T follicular helper cell (primary cell): ENCODE measurements at regions not wholly inside any gene's neighbourhood (a gene's known extent, or its start where the extent isn't known, plus 50 kb on each side); places are given as distances from the start of the nearest gene placed in this dataset.
"Not testable (repeated sequence)": the region's sequence is repeated elsewhere in the genome, so short reads cannot be mapped to it uniquely, and the experiment has no call there.

Source experiments
- DNase-seq: peaks from one replicate; pipeline ENCODE4 v3.0.0-alpha.2; 2020; ENCODE audit warnings: low read depth

DNA sequence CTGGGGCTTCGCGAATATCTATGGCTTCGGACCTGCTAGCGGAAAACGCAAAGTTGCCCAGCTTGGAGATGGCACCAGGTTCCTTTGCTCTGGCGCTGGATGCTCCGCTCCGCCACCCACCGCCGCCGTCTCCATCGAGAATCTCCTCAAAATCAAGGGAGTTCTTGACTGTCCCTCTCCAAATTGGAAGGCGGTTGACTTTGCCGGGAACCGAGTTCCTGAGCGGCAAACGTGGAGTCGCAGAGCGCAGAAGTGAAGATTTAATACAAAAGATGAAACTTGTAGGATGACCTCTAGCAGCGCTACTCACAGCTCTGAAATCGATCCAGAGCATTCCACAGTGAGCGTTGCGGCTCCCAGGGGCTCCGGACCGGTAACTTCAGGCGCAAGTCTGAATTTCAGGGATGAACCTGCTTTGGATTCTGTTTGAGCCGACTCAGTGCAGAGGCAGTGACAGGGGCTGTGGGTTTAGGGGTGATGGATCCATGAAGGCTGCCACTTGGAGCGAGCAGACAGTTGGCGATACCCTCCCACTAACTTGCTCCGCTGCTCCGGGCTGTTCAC is 1641.5 kb upstream of the C9orf72 start:
- DNase-seq = no peak

DNA sequence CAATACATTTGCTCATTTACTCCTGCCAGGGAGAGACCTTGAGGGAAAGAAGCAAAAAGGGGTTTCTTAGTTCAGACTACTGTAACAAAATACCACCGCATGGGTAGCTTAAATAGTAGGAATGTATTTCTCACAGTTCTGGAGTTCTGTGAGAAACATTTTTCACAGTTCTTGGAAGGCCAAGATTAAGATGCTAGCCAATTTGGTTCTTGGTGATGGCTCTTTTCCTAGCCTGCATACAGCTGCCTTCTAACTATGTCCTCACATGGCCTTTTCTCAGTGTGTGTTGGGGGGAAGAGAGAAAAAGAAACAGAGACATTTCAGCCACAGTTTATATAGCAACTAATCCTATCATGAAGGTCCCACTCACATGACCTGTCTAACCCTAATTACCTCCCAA is 1644.7 kb upstream of the C9orf72 start:
- no peak for DNase-seq

DNA sequence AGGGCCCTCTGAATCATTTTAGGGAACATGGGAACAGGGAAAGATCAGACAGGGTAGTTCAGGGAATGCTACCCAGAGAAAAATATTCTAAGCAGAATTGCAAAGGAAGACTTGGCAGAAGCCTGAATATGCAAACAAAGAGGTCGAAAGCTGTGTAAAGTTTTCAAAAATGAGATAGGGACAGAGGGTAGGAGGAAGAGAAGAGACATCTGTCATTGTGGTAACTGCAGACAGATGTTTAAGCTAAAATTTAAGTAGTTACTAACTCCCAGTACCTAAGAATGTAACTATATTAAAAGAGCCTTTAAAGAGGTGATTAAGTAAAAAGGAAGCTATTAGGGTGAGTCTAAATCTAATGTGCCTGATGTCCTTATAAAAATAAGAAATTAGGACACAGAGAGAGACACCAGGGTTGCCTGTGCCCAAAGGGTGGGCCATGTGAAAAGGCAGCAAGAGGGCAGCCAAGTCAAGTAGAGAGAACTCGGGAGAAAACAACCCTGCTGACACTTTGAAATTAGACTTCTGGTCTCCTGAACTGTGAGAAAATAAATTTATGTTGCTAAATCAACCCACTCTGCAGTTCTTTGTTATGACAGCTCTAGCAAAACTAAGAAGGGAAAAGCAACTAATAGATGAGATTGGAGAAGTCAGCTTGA is 1647.4 kb upstream of the C9orf72 start:
- DNase-seq = no peak

- DNase-seq = no peak
Measured at GRCh38 chr9:29228558-29228957, 1655.3 kb upstream of the C9orf72 start.

- DNase-seq = no peak
Measured at GRCh38 chr9:29230931-29231330, 1657.7 kb upstream of the C9orf72 start.

DNA sequence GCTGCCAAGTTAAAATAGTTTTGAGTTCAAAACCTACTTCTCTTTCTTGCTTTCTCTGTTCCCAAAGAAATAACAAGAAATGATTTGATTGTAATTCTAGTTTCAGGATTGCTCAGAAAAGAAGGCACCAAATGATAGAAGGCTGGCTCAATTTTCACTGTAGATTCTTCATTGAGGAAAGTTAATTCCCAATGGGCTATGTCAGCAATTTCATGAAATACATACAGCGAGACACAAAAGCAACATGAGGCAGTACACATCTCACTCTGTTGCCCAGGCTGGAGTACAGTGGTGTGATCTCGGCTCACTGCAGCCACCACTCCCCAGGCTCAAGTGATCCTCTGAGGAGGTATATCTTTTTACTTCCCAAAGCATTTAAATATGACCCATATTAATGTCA is 1659.9 kb upstream of the C9orf72 start:
- DNase-seq = no peak

DNA sequence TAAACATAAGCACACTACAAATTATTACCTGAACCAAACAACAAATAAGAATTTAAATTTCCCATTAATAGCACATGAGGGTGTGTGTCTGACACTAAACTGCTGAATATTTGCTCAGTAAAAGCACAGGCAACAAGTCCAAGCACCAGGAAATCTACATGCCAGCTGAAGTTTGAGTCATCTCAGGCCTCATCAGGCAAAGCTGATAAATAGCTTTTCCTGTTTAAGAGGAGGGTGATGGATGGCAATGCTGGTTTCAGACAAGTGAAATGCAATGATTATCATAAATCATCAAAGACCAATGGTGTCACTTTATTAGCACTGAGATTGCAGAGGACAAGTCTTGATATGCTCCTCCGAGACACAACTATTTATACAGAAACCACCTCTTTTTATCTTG is 1668.0 kb upstream of the C9orf72 start:
- no peak for DNase-seq

- no peak for DNase-seq
Measured at GRCh38 chr9:29245351-29245750, 1672.1 kb upstream of the C9orf72 start.

GRCh38 chr9:29270400-29270799 is 1697.1 kb upstream of the C9orf72 start:
- DNase-seq = not testable (repeated sequence)

DNA sequence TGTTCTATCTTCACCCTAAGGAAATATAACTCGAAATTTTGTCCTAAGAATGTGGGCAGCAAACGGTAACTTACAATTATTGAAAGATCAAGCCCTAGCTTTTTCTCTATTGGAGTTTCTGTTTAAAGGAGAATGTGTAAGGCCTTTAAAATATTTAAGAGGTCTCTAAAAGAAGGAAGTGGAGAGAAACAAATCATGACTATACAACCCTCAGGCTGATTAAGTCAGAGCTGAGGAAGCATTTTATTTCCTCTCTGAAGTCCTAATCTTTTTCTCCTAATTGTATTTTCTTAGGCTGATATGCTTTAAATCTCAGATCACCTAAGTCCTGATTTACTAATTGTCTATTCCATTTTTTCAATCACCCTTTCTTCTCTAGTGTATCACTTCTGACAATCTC is 1708.8 kb upstream of the C9orf72 start:
- DNase-seq = no peak

DNA sequence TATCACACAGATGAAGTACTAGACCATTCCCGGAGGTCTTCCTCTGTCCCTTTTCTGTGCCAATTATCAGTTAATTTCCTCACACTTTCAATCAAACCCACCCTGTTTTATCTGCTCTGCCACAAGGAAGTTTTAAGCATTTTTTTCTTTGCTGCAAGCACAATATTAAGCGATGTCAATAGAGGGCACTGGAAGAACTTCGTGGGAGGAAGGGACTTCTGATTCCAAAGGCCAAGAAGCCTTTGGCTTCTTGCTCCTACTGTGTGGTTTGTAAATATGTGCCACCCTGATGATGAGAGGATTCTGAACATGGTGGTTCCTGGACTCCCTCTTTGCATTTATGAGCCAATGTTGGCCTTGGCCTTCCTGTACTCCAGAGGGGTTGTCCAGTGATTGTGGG is 1712.5 kb upstream of the C9orf72 start:
- no peak for DNase-seq

DNA sequence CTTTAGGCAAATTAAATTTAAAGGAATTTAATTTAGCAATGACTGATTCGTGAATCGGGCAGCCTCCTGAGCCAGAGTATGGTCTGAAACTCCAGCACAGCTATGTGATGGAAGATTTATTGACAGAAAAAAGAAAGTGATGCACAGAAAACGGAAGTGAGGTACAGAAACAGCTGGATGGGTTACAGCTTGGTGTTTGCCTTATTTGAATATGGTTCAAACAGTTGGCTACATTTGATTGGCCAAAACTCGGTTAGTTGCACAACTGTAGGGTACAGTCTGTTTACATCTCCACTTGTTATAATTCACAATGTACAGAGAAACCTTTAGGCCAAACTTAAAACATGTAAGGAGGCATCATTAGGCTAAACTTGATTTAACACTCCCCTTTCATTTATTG is 1716.1 kb upstream of the C9orf72 start:
- no peak for DNase-seq

GRCh38 chr9:29290516-29290915 is 1717.2 kb upstream of the C9orf72 start:
- DNase-seq = no peak

DNA sequence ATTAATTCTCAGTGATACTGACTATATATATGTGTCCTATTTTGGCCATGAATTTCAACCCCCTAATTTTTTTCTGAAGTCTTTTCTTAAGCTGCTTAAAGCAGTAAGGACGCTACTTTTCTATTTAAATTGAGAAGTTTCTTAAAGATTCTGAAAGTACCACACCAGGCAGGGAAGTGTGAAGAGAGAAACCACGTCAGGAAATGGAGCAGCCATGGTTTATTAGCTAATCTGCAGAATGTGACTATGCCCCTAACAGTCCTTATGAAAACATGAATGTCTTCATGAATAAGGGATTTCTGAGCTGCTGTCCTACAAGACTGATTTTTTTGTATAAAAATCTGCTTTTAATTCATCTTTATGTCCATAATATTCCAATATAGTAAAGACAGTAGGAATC is 1724.3 kb upstream of the C9orf72 start:
- no peak for DNase-seq

GRCh38 chr9:29311221-29311620 is 1737.9 kb upstream of the C9orf72 start:
- no peak for DNase-seq

DNA sequence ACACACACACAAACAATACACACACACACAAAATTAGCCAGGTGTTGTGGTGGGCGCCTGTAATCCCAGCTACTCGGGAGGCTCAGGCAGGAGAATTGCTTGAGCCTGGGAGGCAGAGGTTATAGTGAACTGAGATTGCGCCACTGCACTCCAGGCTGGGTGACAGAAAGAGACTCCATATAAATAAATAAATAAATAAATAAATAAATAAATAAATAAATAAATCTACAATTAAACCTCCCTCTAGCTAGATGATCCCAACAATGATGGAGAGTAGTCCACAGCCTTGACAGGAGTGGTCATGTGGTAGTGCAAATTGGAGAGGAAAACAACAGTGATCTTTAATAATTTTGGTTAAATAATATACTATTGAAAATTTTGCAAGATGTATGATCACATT is 1739.0 kb upstream of the C9orf72 start:
- no peak for DNase-seq

DNA sequence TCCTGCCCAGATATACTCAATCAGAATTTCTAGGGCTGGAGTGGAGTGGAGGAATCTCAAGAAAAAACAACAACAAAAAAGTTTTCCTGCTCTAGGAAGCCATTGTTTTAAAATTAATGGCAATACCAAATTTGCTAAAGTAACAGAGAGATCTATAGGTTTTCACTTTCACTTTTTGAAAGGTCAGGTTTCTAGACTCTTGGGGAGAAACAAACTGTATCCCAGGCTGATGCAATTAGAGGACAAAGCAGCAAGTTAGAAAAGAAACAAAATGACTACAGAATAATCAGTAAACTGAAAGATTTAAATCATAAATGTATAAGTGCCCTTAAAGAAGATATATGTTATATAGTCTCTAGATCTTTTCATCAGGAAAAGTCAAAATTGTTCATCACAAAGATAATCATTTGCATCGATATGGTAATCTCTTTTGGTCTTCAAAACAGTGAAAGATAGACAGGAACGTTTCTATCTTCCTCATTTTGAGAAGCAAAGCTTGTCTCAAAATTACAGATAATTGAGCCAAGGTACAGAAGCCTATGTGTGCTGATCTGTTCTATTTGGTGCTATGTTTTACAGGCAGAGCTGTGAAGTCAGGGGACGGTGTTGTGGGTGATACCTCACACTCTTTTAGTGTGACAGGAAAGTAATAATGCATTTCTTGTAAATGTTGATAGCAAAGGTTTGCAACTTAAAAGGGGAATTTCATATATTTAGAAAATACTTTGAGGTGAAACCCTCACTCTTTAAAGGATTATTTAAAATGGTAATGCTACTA is 1746.6 kb upstream of the C9orf72 start:
- no peak for DNase-seq

DNA sequence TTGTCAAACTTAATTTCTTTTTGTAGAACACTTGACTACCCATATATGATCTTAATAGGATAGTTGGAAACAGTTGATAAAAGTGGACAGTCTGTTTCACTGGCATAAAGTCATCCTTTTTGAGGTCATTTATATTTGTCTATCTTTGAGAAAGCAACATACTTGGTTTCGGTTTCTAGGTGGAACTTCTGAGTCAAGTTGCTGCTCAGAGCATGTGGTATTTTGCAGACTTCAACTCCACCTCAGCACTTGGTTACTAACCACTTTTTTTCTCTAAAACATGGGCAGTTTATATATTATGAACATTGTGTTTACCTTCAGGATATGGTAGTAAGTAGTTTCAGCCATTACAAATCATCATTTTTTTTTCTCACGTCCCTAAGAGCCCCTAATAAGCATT is 1749.0 kb upstream of the C9orf72 start:
- no peak for DNase-seq

DNA sequence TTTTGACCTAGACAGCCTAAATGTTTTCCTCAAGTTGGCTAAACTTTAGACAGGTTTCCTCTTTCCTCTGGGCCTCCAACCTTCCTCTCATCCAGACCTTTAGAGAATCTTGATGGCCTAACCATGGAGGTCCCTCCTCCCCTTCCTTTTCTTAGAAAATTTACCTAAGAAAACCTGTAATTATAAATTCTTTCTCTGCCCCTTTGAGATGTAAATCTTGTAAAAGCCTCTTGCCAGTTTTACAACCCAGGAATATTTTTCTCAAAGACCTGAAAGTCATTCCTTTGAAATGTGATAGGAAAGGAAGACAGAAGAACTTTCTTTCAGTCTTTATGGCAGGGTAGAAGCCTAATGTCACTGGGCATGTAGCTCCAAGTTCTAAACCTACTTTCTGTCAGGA is 1752.6 kb upstream of the C9orf72 start:
- no peak for DNase-seq

GRCh38 chr9:29332789-29333188 is 1759.5 kb upstream of the C9orf72 start:
- DNase-seq = no peak

- DNase-seq = no peak
Measured at GRCh38 chr9:29336281-29336680, 1763.0 kb upstream of the C9orf72 start.

DNA sequence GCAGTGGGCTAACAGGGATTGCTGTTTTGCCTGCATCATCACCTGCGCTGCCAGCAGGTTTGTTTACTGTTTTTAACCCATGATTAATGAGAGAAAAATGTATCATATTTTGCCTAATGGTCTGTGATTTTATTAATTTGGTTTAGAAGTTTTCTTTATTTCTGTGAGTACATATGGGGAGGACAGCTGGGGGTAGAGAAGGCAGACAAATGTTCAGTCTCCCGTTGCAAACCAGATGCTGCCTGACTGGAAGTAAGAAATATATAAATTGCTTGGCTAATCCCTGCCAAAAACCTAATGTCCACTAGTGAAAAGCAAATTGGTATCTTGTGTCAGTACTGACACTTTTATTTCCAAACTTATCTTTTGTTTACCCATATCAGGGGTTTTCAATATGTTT is 1766.1 kb upstream of the C9orf72 start:
- DNase-seq = no peak

DNA sequence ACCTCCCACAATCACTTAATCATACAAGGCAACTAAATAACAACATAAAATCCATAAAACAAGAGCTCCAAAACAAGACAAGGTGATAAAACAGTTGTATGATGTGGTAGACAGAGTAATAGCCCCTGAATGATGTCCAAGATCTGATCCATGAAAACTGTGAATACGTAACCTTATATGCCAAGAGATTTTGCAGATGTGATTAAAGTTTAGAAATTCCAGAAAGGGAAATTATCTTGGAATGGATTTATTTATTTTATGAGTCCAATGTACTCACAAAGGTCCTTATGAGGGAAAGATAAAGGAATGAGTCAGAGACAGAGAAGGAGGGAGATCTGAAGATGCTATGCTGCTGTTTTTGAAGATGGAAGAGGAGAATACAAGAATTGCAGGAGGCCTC is 1775.7 kb upstream of the C9orf72 start:
- DNase-seq = no peak

DNA sequence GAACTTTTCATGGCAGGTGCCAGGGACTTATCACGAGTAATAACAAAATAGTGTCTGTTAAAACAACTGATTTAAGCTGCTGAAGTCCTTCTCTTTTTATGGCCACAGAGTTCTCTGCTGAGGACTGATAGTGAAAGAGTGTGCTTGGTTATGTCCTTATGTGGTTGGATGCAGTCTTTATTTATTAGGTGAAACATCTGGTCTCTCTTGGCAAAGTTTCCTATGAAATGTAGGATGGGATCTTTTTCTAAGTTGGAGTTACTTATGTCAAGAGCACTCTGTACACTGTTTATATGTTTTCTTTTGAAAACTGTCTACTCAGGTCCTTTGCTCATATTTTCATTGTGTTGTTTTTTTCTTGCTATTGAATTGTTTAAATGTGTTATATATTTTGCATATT is 1816.1 kb upstream of the C9orf72 start:
- no peak for DNase-seq
